Activated naive CD8-positive, alpha-beta T cell treated with anti-CD3 and anti-CD28 coated beads, Interleukin-2, amount 50 U/mL, for 24 hours (primary cell): ENCODE measurements at regions not wholly inside any gene's neighbourhood (a gene's known extent, or its start where the extent isn't known, plus 50 kb on each side); places are given as distances from the start of the nearest gene placed in this dataset.

ENCODE experiments used
- ATAC-seq: fragments of 150-1000 bp; cut with Tn5 transposase; one replicate; pipeline ENCODE4 v1.10.0; 2021
- DNase-seq: peaks from one replicate; pipeline ENCODE4 v3.0.0; 2021
- H3K27ac Mint-ChIP-seq: one replicate; pipeline ENCODE4 v1.8.0; 2021; ENCODE audit warnings: mild to moderate bottlenecking, mixed read lengths
- H3K27me3 Mint-ChIP-seq: one replicate; pipeline ENCODE4 v1.8.0; 2021; ENCODE audit warnings: mixed read lengths
- H3K36me3 Mint-ChIP-seq: one replicate; pipeline ENCODE4 v1.8.0; 2021; ENCODE audit warnings: low read depth, mixed read lengths
- H3K4me1 Mint-ChIP-seq: one replicate; pipeline ENCODE4 v1.8.0; 2021; ENCODE audit warnings: mixed read lengths
- H3K4me3 Mint-ChIP-seq: one replicate; pipeline ENCODE4 v1.8.0; 2021; ENCODE audit warnings: mild to moderate bottlenecking, moderate library complexity, mixed read lengths
- H3K9me3 Mint-ChIP-seq: one replicate; pipeline ENCODE4 v1.8.0; 2021; ENCODE audit warnings: mixed read lengths

GRCh38 chr12:85509081-85509856, 229.2 kb downstream of the ALX1 start:
- DNase-seq: no peak
- Mint-ChIP-seq H3K27me3 (no peaks in the 10 kb centered on the region), H3K36me3 (no peaks in the 10 kb centered on the region), H3K27ac (no peak overlapping the region), H3K4me1 (peaks cover 7% of the 10 kb centered on the region), H3K4me3 (no peak overlapping the region), H3K9me3 (no peaks in the 10 kb centered on the region)
- ATAC-seq: no peak

GRCh38 chr12:85509857-85510256, 229.8 kb downstream of the ALX1 start:
- H3K4me3 Mint-ChIP-seq: no peak overlapping the region

GRCh38 chr12:85516039-85516438, 236.0 kb downstream of the ALX1 start:
- DNase-seq (no peak), ATAC-seq (no peak)
- no peak overlapping the region for H3K4me3 Mint-ChIP-seq
- H3K36me3 Mint-ChIP-seq: no peaks in the 10 kb centered on the region
- no peaks in the 10 kb centered on the region for H3K9me3 Mint-ChIP-seq
- H3K27ac Mint-ChIP-seq: no peak overlapping the region
- no peaks in the 10 kb centered on the region for H3K4me1 Mint-ChIP-seq
- H3K27me3 Mint-ChIP-seq: no peaks in the 10 kb centered on the region

More at GRCh38 chr12:85509857-85510256, 229.8 kb downstream of the ALX1 start:
- ATAC-seq (no peak), DNase-seq (no peak)
- H3K27me3 Mint-ChIP-seq: no peaks in the 10 kb centered on the region
- H3K4me1 Mint-ChIP-seq: peaks cover 7% of the 10 kb centered on the region
- no peak overlapping the region for H3K27ac Mint-ChIP-seq
- H3K9me3 Mint-ChIP-seq: no peaks in the 10 kb centered on the region
- H3K36me3 Mint-ChIP-seq: no peaks in the 10 kb centered on the region

GRCh38 chr12:85516667-85517325, 236.8 kb downstream of the ALX1 start:
- DNase-seq (no peak), ATAC-seq (no peak)
- H3K27ac Mint-ChIP-seq: no peak overlapping the region
- no peak overlapping the region for H3K4me3 Mint-ChIP-seq
- H3K36me3 Mint-ChIP-seq: no peaks in the 10 kb centered on the region
- no peaks in the 10 kb centered on the region for H3K9me3 Mint-ChIP-seq
- H3K4me1 Mint-ChIP-seq: no peaks in the 10 kb centered on the region
- no peaks in the 10 kb centered on the region for H3K27me3 Mint-ChIP-seq

GRCh38 chr12:85519163-85519562, 239.1 kb downstream of the ALX1 start:
- no peaks in the 10 kb centered on the region for H3K9me3 Mint-ChIP-seq
- DNase-seq (no peak), ATAC-seq (no peak)
- no peak overlapping the region for H3K27ac Mint-ChIP-seq
- no peak overlapping the region for H3K4me3 Mint-ChIP-seq
- no peaks in the 10 kb centered on the region for H3K36me3 Mint-ChIP-seq
- no peaks in the 10 kb centered on the region for H3K4me1 Mint-ChIP-seq
- no peaks in the 10 kb centered on the region for H3K27me3 Mint-ChIP-seq

GRCh38 chr12:85523197-85523596, 243.2 kb downstream of the ALX1 start:
- Mint-ChIP-seq H3K4me1 (peaks cover 2% of the 10 kb centered on the region), H3K9me3 (no peaks in the 10 kb centered on the region), H3K36me3 (no peaks in the 10 kb centered on the region), H3K27ac (no peak overlapping the region), H3K27me3 (no peaks in the 10 kb centered on the region), H3K4me3 (no peak overlapping the region)
- no peak for DNase-seq
- no peak for ATAC-seq

GRCh38 chr12:85527192-85527591, 247.2 kb downstream of the ALX1 start:
- ATAC-seq: no peak
- H3K27ac Mint-ChIP-seq: no peak overlapping the region
- no peaks in the 10 kb centered on the region for H3K36me3 Mint-ChIP-seq
- peaks cover 2% of the 10 kb centered on the region for H3K4me1 Mint-ChIP-seq
- DNase-seq: no peak
- H3K9me3 Mint-ChIP-seq: no peaks in the 10 kb centered on the region
- H3K27me3 Mint-ChIP-seq: no peaks in the 10 kb centered on the region
- no peak overlapping the region for H3K4me3 Mint-ChIP-seq

GRCh38 chr12:85529896-85530295, 249.9 kb downstream of the ALX1 start:
- H3K4me1 Mint-ChIP-seq: peaks cover 2% of the 10 kb centered on the region
- no peaks in the 10 kb centered on the region for H3K36me3 Mint-ChIP-seq
- no peaks in the 10 kb centered on the region for H3K9me3 Mint-ChIP-seq
- ATAC-seq: no peak
- H3K27ac Mint-ChIP-seq: no peak overlapping the region
- H3K4me3 Mint-ChIP-seq: no peak overlapping the region
- no peak for DNase-seq
- no peaks in the 10 kb centered on the region for H3K27me3 Mint-ChIP-seq

GRCh38 chr12:85530456-85530855, 250.4 kb downstream of the ALX1 start:
- DNase-seq: no peak
- H3K9me3 Mint-ChIP-seq: no peaks in the 10 kb centered on the region
- H3K36me3 Mint-ChIP-seq: no peaks in the 10 kb centered on the region
- H3K27me3 Mint-ChIP-seq: no peaks in the 10 kb centered on the region
- H3K4me1 Mint-ChIP-seq: peaks cover 2% of the 10 kb centered on the region
- H3K27ac Mint-ChIP-seq: no peak overlapping the region
- no peak for ATAC-seq
- no peak overlapping the region for H3K4me3 Mint-ChIP-seq

- Mint-ChIP-seq H3K27ac (no peak overlapping the region), H3K9me3 (no peaks in the 10 kb centered on the region), H3K4me1 (peaks cover 2% of the 10 kb centered on the region), H3K36me3 (no peaks in the 10 kb centered on the region), H3K4me3 (no peak overlapping the region), H3K27me3 (no peaks in the 10 kb centered on the region)
- DNase-seq (no peak), ATAC-seq (no peak)
Measured at GRCh38 chr12:85531341-85531740, 251.3 kb downstream of the ALX1 start.

- Mint-ChIP-seq H3K36me3 (no peaks in the 10 kb centered on the region), H3K4me1 (no peaks in the 10 kb centered on the region), H3K27me3 (no peaks in the 10 kb centered on the region), H3K27ac (no peak overlapping the region), H3K9me3 (no peaks in the 10 kb centered on the region), H3K4me3 (no peak overlapping the region)
- DNase-seq (no peak), ATAC-seq (no peak)
Measured at GRCh38 chr12:85549640-85550039, 269.6 kb downstream of the ALX1 start.

GRCh38 chr12:85550924-85551323, 270.9 kb downstream of the ALX1 start:
- Mint-ChIP-seq H3K9me3 (no peaks in the 10 kb centered on the region), H3K36me3 (no peaks in the 10 kb centered on the region), H3K4me1 (no peaks in the 10 kb centered on the region), H3K4me3 (no peak overlapping the region), H3K27me3 (no peaks in the 10 kb centered on the region), H3K27ac (no peak overlapping the region)
- DNase-seq: no peak
- no peak for ATAC-seq

GRCh38 chr12:85552461-85552860, 272.4 kb downstream of the ALX1 start:
- no peak overlapping the region for H3K27ac Mint-ChIP-seq
- H3K9me3 Mint-ChIP-seq: no peaks in the 10 kb centered on the region
- H3K4me1 Mint-ChIP-seq: no peaks in the 10 kb centered on the region
- no peak for DNase-seq
- H3K36me3 Mint-ChIP-seq: no peaks in the 10 kb centered on the region
- no peak overlapping the region for H3K4me3 Mint-ChIP-seq
- ATAC-seq: no peak
- H3K27me3 Mint-ChIP-seq: no peaks in the 10 kb centered on the region

- Mint-ChIP-seq H3K9me3 (no peaks in the 10 kb centered on the region), H3K4me1 (no peaks in the 10 kb centered on the region), H3K27me3 (no peaks in the 10 kb centered on the region), H3K36me3 (no peaks in the 10 kb centered on the region), H3K27ac (no peak overlapping the region), H3K4me3 (no peak overlapping the region)
- DNase-seq: no peak
- no peak for ATAC-seq
Measured at GRCh38 chr12:85557850-85558249, 277.8 kb downstream of the ALX1 start.

- no peak for ATAC-seq
- no peaks in the 10 kb centered on the region for H3K9me3 Mint-ChIP-seq
Measured at GRCh38 chr12:85558684-85559083, 277.5 kb downstream of the RASSF9 start.

More at GRCh38 chr12:85558684-85559083, 277.5 kb downstream of the RASSF9 start:
- H3K36me3 Mint-ChIP-seq: no peaks in the 10 kb centered on the region
- no peak overlapping the region for H3K4me3 Mint-ChIP-seq
- no peak overlapping the region for H3K27ac Mint-ChIP-seq
- no peak for DNase-seq
- H3K4me1 Mint-ChIP-seq: no peaks in the 10 kb centered on the region
- no peaks in the 10 kb centered on the region for H3K27me3 Mint-ChIP-seq
